NCI-H2196 (cell line): ENCODE measurements at regions not wholly inside any gene's neighbourhood (a gene's known extent, or its start where the extent isn't known, plus 50 kb on each side); places are given as distances from the start of the nearest gene placed in this dataset.

Source experiments
- DNase-seq: peaks from one replicate; lab custom pipeline; 2025; ENCODE audit not compliant: unreplicated experiment; lab: John Stamatoyannopoulos, UW

- no peak for DNase-seq
Observed at GRCh38 chr5:39846144-39846543, 421.4 kb upstream of the DAB2 start.

GRCh38 chr5:39843767-39844166, 419.0 kb upstream of the DAB2 start:
- no peak for DNase-seq

- no peak for DNase-seq
Observed at GRCh38 chr5:39835371-39835770, 410.6 kb upstream of the DAB2 start.

- DNase-seq, result no peak
Observed at GRCh38 chr5:39829441-39829840, 404.7 kb upstream of the DAB2 start.

GRCh38 chr5:39826051-39826450, 401.3 kb upstream of the DAB2 start:
- DNase-seq, result no peak

GRCh38 chr5:39825301-39825700, 400.5 kb upstream of the DAB2 start:
- DNase-seq, result no peak

GRCh38 chr5:39822020-39822419, 397.2 kb upstream of the DAB2 start:
- no peak for DNase-seq

DNA sequence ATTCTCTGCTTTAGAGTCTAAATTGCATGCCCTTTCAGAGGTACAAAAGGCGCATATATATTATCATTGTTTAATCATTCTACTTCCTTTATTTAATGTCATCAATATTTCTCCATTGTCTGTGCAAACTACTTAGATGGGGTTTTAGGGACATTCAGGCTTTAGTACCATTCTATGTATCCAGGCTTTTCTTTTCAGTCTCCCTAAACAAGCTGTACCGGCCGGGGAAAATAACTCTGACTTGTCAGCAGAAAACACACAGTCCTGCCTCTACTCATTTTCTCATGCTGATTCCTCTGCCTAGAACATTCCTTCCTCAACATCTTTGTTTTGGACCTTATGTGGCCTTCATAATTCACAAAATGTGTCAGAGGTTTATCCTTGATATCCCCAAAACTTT, 392.1 kb upstream of the DAB2 start:
- no peak for DNase-seq

GRCh38 chr5:39816156-39816845, 391.5 kb upstream of the DAB2 start:
- DNase-seq, result no peak

- no peak for DNase-seq
Observed at GRCh38 chr5:39815711-39816110, 390.9 kb upstream of the DAB2 start.

- DNase-seq, result no peak
Observed at GRCh38 chr5:39811381-39811780, 386.6 kb upstream of the DAB2 start.

DNA sequence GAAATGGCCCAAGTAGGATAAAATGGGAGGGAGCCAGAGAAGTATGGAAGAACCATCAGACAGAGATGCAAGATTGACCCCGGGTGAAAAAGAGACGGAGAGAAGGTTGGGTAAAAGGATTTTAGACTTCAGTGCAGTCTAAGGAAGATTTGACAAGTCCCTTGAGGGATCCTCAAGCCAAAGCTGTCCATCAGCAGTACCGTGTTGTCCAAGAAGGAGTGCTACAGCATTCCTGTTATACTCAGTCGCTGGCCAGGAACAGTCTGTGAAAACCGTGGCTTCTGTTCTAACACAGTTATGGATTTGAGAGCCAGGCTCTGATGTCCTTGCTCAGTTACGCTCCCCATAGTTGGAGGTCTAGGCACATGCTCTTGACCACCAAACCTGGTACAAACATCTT, 383.9 kb upstream of the DAB2 start:
- no peak for DNase-seq

- no peak for DNase-seq
Observed at GRCh38 chr5:39801306-39801705, 376.5 kb upstream of the DAB2 start.

GRCh38 chr5:39800042-39800601, 375.3 kb upstream of the DAB2 start:
- no peak for DNase-seq

DNA sequence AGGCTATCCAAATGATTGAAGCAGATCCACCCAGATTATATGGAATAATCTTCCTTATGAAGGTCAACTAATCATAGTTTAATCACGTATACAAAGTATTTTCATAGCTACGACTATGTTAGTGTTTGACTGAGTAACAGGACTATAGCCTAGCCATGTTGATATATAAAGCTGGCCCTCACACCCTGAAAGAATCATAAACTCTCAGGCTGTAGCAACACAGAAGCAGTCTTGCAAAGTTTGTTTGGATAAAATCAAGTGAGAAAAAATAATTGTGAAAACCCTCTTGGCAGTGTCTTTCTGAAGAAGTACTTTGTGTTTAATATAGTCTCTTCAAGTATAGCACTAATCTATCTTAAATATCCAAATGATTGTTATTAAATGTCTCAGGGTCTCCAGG, 374.5 kb upstream of the DAB2 start:
- DNase-seq, result no peak

DNA sequence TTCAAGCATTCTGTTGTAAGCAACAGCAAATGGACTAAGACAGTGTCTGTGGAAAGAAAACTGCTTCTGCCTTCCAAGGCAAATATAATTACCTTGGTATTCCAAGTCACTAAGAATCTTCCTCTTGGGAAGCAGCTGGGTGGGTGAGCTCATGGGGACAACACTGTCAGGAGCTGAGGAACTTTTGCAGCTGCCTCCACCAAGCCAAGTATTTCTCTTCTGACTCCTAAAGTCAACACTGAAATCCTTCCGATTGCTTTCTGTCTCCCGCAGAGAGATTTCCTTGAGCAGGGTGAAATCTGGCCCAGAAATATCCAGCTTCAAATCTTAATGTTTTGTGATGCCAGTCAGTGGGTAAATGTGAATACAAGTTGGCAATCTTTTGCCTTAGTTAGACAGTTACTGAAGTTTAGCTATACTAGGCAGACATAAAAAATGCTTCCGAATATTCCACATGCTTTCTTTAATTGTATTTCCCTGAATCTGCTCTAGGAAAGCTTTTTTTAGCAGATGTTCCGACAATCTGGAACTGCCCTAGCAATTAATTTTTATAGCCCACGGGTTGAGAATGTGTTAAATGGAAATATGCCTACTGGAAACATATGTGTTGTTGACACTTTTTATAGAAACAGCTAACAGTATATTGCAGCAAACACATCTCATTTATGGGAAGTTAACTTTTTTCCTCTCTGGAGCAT, 369.9 kb upstream of the DAB2 start:
- DNase-seq, result no peak

DNA sequence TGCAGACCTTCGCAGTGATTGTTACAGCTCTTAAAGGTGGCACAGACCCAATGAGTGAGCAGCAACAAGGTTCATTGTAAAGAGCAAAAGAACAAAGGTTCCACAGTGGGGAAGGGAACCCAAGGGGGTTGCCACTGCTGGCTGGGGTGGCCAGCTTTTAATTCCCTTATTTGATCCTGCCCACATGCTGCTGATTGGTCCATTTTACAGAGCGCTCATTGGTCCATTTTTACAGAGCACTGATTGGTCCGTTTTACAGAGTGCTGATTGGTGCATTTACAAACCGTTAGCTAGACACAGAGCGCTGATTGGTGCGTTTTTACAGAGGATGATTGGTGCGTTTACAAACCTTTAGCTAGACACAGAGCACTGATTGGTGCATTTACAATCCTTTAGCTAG, 360.6 kb upstream of the DAB2 start:
- no peak for DNase-seq

DNA sequence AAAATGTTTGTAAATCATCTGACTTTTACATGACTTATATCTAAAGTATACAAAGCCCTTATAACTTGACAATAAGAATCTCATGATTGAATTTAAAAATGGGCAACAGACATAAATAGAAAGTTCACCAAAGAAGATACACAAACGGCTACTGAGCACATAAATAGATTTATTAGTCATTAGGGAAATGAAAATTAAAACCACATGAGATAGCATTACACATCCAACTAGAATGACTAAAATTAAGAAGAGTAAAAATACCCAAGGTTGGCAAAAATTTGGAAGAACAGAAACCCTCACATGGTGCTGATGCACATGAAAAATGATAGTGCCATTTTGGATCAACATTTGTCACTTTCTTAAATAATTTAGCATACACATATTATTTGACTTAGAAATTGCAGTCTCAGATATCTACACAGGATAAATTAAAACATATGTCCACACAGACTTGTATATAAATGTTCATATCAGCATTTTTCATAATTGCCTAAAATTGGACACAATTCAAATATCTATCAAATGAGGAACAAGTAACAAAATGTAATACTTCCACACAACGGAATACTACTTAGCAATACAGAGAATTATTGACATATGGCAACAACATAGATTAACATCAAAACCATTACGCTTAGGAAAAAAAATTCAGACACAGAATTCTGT, 359.1 kb upstream of the DAB2 start:
- DNase-seq, result no peak

DNA sequence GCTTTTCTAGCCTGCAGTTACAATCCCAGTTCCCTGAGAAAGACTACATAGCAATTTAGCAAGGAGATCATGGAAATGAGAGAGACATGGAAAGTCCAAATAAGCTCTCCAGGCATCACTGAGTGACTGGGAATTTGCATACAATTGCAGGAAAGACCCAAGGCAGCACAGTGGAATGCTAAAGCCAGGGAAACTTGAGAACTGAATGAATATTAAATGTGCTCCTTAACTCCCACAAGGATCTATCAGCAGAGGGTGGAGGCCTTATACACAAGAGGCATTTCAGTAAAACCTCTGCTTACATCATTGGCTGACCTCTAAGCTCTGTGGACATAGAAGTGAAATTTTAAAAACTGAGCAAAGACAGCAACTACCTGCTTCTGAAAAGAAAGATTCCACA, 355.6 kb upstream of the DAB2 start:
- DNase-seq, result no peak

DNA sequence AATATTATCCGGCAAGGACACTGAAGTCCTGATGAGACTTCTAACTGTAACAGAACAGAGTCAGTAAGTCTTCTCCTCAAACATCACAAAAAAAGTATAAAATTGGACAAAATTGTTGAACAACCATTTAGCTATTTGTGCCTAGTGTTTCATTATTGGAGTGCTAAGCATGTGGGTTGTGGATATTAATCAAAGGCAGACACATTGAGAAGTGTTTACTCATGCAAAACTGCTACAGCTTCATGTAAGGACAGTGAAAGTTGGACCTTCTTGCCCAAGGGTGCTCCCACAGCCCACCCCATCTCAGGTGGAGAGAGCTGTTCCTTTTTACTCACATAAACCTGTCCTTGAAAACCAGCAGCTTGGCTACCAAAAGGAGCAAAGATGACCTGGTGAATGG, 355.1 kb upstream of the DAB2 start:
- DNase-seq, result no peak

DNA sequence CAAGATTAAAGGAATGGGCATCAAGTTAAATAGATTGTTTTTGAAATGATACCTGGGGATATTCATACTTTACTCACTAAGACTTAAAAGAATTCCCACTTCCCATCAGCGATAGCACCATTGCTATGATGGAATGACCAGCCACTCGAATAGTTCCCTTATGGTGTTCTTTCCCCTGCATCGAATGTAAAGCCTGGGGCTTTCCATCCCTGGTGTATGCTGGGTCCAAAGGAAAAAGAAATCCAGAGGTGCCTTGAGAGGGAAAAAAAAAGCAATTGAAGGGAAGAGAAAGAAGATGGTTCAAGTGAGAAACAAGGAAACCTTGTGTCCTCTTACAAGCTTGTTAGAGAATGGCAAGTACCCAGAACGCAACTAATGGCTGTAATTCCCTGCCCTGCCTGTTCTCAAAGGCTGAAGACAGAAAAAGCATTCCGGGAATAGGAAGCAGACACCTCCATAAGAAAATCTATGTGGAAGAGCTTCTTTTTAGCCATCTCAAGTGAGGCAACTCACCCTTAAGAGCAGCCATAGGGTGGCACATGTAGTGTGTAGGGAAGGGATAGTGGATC, 351.1 kb upstream of the DAB2 start:
- DNase-seq, result no peak
